Kidney epithelial cell (primary cell): ENCODE measurements at regions not wholly inside any gene's neighbourhood (a gene's known extent, or its start where the extent isn't known, plus 50 kb on each side); places are given as distances from the start of the nearest gene placed in this dataset.
"Not testable (repeated sequence)": the region's sequence is repeated elsewhere in the genome, so short reads cannot be mapped to it uniquely, and the experiment has no call there.

Experiments
- DNase-seq: peaks from one replicate; pipeline ENCODE4 v3.0.0-alpha.2; 2010; ENCODE audit warnings: low read depth
- H3K27me3 ChIP-seq: 2 replicates; pipeline ENCODE4 v1.6.0; 2011; ENCODE audit warnings: low read length; ENCODE audit not compliant: control insufficient read depth, insufficient read depth
- H3K36me3 ChIP-seq: 2 replicates; pipeline ENCODE4 v1.5.1; 2011; ENCODE audit warnings: low read length; ENCODE audit not compliant: control insufficient read depth, insufficient read depth
- H3K4me3 ChIP-seq: 2 replicates; pipeline ENCODE4 v1.5.1; 2011; ENCODE audit warnings: low read depth, mild to moderate bottlenecking, control low read depth, low read length
- CTCF ChIP-seq: IDR thresholded peaks from 2 replicates; pipeline ENCODE4 v1.5.1; 2011; ENCODE audit warnings: mild to moderate bottlenecking, moderate library complexity, low read length, control low read depth, inconsistent platforms; ENCODE audit not compliant: insufficient read depth, poor library complexity, severe bottlenecking

- no peak overlapping the region for H3K4me3 ChIP-seq
- no peak for DNase-seq
These were observed 370.8 kb upstream of the NT5C1B start for GRCh38 chr2:18959952-18960717.

GRCh38 chr2:18959200-18959599, 369.8 kb upstream of the NT5C1B start:
- no peak for DNase-seq
- no peaks in the 10 kb centered on the region for H3K36me3 ChIP-seq
- no peak overlapping the region for H3K4me3 ChIP-seq
- no peaks in the 10 kb centered on the region for H3K27me3 ChIP-seq
- no peak for TF ChIP-seq CTCF

More at GRCh38 chr2:18959952-18960717, 370.8 kb upstream of the NT5C1B start:
- TF ChIP-seq CTCF, result no peak
- Histone ChIP-seq H3K36me3 (no peaks in the 10 kb centered on the region), H3K27me3 (no peaks in the 10 kb centered on the region)

- DNase-seq, result no peak
- Histone ChIP-seq H3K27me3 (no peaks in the 10 kb centered on the region), H3K4me3 (no peak overlapping the region), H3K36me3 (no peaks in the 10 kb centered on the region)
- TF ChIP-seq CTCF, result no peak
These were observed 368.5 kb upstream of the NT5C1B start for GRCh38 chr2:18957909-18958308.

GRCh38 chr2:18950361-18950851, 361.0 kb upstream of the NT5C1B start:
- H3K36me3 ChIP-seq, result no peaks in the 10 kb centered on the region
- TF ChIP-seq CTCF, result no peak
- H3K27me3 ChIP-seq, result no peaks in the 10 kb centered on the region
- no peak for DNase-seq
- no peak overlapping the region for H3K4me3 ChIP-seq

GRCh38 chr2:18949871-18950270, 360.5 kb upstream of the NT5C1B start:
- no peaks in the 10 kb centered on the region for H3K27me3 ChIP-seq
- H3K36me3 ChIP-seq, result no peaks in the 10 kb centered on the region
- H3K4me3 ChIP-seq, result no peak overlapping the region
- no peak for TF ChIP-seq CTCF
- no peak for DNase-seq

- no peak for DNase-seq
- Histone ChIP-seq H3K4me3 (no peak overlapping the region), H3K27me3 (no peaks in the 10 kb centered on the region), H3K36me3 (no peaks in the 10 kb centered on the region)
- TF ChIP-seq CTCF, result no peak
These were observed 350.8 kb upstream of the NT5C1B start for GRCh38 chr2:18940184-18940583.

GRCh38 chr2:18939740-18940139, 350.4 kb upstream of the NT5C1B start:
- not testable (repeated sequence) for H3K36me3 ChIP-seq, DNase-seq, H3K4me3 ChIP-seq, H3K27me3 ChIP-seq
